Colonic mucosa (tissue), 4 donors: ENCODE measurements at regions not wholly inside any gene's neighbourhood (a gene's known extent, or its start where the extent isn't known, plus 50 kb on each side); places are given as distances from the start of the nearest gene placed in this dataset.

Source experiments
- DNase-seq: peaks from one replicate; pipeline ENCODE4 v3.0.0-alpha.2; 2020
- H3K27ac ChIP-seq: fragments of 200-600 bp; one replicate; pipeline ENCODE4 v1.8.0; 2021
- H3K27me3 ChIP-seq: fragments of 200-600 bp; one replicate; pipeline ENCODE4 v1.8.0; 2021
- H3K36me3 ChIP-seq: fragments of 200-600 bp; one replicate; pipeline ENCODE4 v1.8.0; 2021
- H3K4me1 ChIP-seq: fragments of 200-600 bp; one replicate; pipeline ENCODE4 v1.8.0; 2021; ENCODE audit warnings: mild to moderate bottlenecking
- H3K4me3 ChIP-seq: fragments of 200-600 bp; one replicate; pipeline ENCODE4 v1.8.0; 2021
- H3K9ac ChIP-seq, 2 donors: one replicate each; pipeline ENCODE4 v1.7.0; 2013; ENCODE audit warnings: control low read depth in 2 of 2, low read depth in 2 of 2, low read length in 2 of 2
- H3K9me3 ChIP-seq: fragments of 200-600 bp; one replicate; pipeline ENCODE4 v1.8.0; 2021
- CTCF ChIP-seq: fragments of 200-600 bp; IDR thresholded peaks from one replicate; pipeline ENCODE4 v1.8.0; 2022; ENCODE audit warnings: antibody characterized with exemption, mild to moderate bottlenecking
- intact Hi-C: fragments of 100-400 bp; cut with DNase I; formaldehyde crosslinking; loops from one replicate; pipeline ENCODE4 v1.14.1; 2022
- donor health status: healthy.
- donor health status: DM: no; HTN: no; CAD: no.
- donor health status: DM: no; HTN: no; CAD: no.

- intact Hi-C loops = no loop called here
- H3K36me3 ChIP-seq = no peaks in the 10 kb centered on the region
Measured at GRCh38 chr3:177425042-177425441, 227.8 kb upstream of the TBL1XR1 start.

GRCh38 chr3:177426106-177426877 is 229.0 kb upstream of the TBL1XR1 start:
- intact Hi-C loops = no loop called here
- H3K27ac ChIP-seq = no peak overlapping the region
- no peak for TF ChIP-seq CTCF
- no peaks in the 10 kb centered on the region for H3K27me3 ChIP-seq
- DNase-seq = no peak
- H3K4me1 ChIP-seq = no peaks in the 10 kb centered on the region
- H3K9me3 ChIP-seq = no peaks in the 10 kb centered on the region
- H3K36me3 ChIP-seq = no peaks in the 10 kb centered on the region
- no peak overlapping the region for H3K9ac ChIP-seq
- no peak overlapping the region for H3K4me3 ChIP-seq

More at GRCh38 chr3:177425042-177425441, 227.8 kb upstream of the TBL1XR1 start:
- H3K27ac ChIP-seq = no peak overlapping the region
- H3K4me1 ChIP-seq = no peaks in the 10 kb centered on the region
- no peak for TF ChIP-seq CTCF
- H3K9ac ChIP-seq = no peak overlapping the region
- DNase-seq = no peak
- no peak overlapping the region for H3K4me3 ChIP-seq
- no peaks in the 10 kb centered on the region for H3K9me3 ChIP-seq
- H3K27me3 ChIP-seq = no peaks in the 10 kb centered on the region

- Histone ChIP-seq H3K36me3 (no peaks in the 10 kb centered on the region), H3K27ac (no peak overlapping the region), H3K4me1 (no peaks in the 10 kb centered on the region), H3K27me3 (no peaks in the 10 kb centered on the region), H3K9me3 (no peaks in the 10 kb centered on the region), H3K9ac (no peak overlapping the region), H3K4me3 (no peak overlapping the region)
- no peak for TF ChIP-seq CTCF
- DNase-seq = no peak
- intact Hi-C loops = no loop called here
Measured at GRCh38 chr3:177426878-177427495, 229.7 kb upstream of the TBL1XR1 start.

GRCh38 chr3:177427540-177427939 is 230.3 kb upstream of the TBL1XR1 start:
- Histone ChIP-seq H3K27me3 (no peaks in the 10 kb centered on the region), H3K4me3 (no peak overlapping the region), H3K9me3 (no peaks in the 10 kb centered on the region), H3K4me1 (no peaks in the 10 kb centered on the region), H3K9ac (no peak overlapping the region), H3K36me3 (no peaks in the 10 kb centered on the region), H3K27ac (no peak overlapping the region)
- no peak for DNase-seq
- intact Hi-C loops = no loop called here
- TF ChIP-seq CTCF = no peak

DNA sequence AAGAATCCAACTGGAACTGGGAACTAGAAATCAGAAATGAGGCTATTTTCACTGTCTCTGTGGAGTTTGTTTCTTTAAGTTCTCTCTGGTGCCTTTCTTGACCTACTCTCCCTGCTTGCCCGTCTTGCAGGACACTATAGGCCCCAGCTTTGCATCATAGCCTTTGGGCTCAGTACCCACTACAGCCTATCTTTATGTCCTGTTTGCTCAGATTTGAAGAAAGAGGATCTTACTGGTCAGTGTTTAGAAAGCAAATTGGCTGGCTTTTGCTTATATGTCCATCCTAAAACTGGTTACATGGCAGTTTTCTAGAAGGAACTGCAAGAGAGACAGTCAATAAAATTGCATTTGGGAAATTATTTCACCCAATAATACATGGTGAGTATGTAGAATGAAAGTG is 231.8 kb upstream of the TBL1XR1 start:
- H3K4me1 ChIP-seq = no peaks in the 10 kb centered on the region
- no peak overlapping the region for H3K27ac ChIP-seq
- no peak overlapping the region for H3K9ac ChIP-seq
- intact Hi-C loops = no loop called here
- TF ChIP-seq CTCF = no peak
- DNase-seq = no peak
- no peak overlapping the region for H3K4me3 ChIP-seq
- H3K36me3 ChIP-seq = no peaks in the 10 kb centered on the region
- no peaks in the 10 kb centered on the region for H3K27me3 ChIP-seq
- H3K9me3 ChIP-seq = no peaks in the 10 kb centered on the region
